Superior temporal gyrus (tissue), 1 donor: ENCODE measurements at regions not wholly inside any gene's neighbourhood (a gene's known extent, or its start where the extent isn't known, plus 50 kb on each side); places are given as distances from the start of the nearest gene placed in this dataset.
"Not testable (repeated sequence)": the region's sequence is repeated elsewhere in the genome, so short reads cannot be mapped to it uniquely, and the experiment has no call there.

ENCODE experiments used
- DNase-seq: peaks from one replicate; pipeline ENCODE4 v3.0.0-alpha.2; 2016; ENCODE audit errors: extremely low spot score

GRCh38 chr1:30204916-30205315 lies 518.5 kb downstream of the MATN1 start:
- DNase-seq, result not testable (repeated sequence)

- DNase-seq, result no peak
Observed at GRCh38 chr1:30201015-30201414, 522.4 kb downstream of the MATN1 start.

GRCh38 chr1:30200161-30200560 lies 523.2 kb downstream of the MATN1 start:
- DNase-seq, result no peak

GRCh38 chr1:30199563-30199962 lies 523.8 kb downstream of the MATN1 start:
- no peak for DNase-seq

GRCh38 chr1:30198795-30199403 lies 524.5 kb downstream of the MATN1 start:
- no peak for DNase-seq

- no peak for DNase-seq
Observed at GRCh38 chr1:30198451-30198760, 525.0 kb downstream of the MATN1 start.

GRCh38 chr1:30197639-30198450 lies 525.5 kb downstream of the MATN1 start:
- DNase-seq, result no peak

GRCh38 chr1:30196872-30197638 lies 526.3 kb downstream of the MATN1 start:
- no peak for DNase-seq

- DNase-seq, result no peak
Observed at GRCh38 chr1:30196457-30196856, 526.9 kb downstream of the MATN1 start.

GRCh38 chr1:30195424-30196134 lies 527.8 kb downstream of the MATN1 start:
- DNase-seq, result no peak

GRCh38 chr1:30194741-30195423 lies 528.5 kb downstream of the MATN1 start:
- no peak for DNase-seq

- no peak for DNase-seq
Observed at GRCh38 chr1:30194046-30194619, 529.3 kb downstream of the MATN1 start.

GRCh38 chr1:30192969-30193630 lies 530.3 kb downstream of the MATN1 start:
- DNase-seq, result no peak

- DNase-seq, result no peak
Observed at GRCh38 chr1:30191154-30191702, 532.2 kb downstream of the MATN1 start.

GRCh38 chr1:30190511-30191153 lies 532.8 kb downstream of the MATN1 start:
- DNase-seq, result no peak

- DNase-seq, result no peak
Observed at GRCh38 chr1:30189818-30190500, 533.4 kb downstream of the MATN1 start.

- no peak for DNase-seq
Observed at GRCh38 chr1:30188999-30189398, 534.4 kb downstream of the MATN1 start.

GRCh38 chr1:30188329-30188728 lies 535.1 kb downstream of the MATN1 start:
- no peak for DNase-seq

- no peak for DNase-seq
Observed at GRCh38 chr1:30187413-30188023, 535.9 kb downstream of the MATN1 start.
